ENCODE measurements at regions not wholly inside any gene's neighbourhood (a gene's known extent, or its start where the extent isn't known, plus 50 kb on each side); places are given as distances from the start of the nearest gene placed in this dataset.
A peak's percentile ranks its signal among the peaks of the same experiment; 100 is the strongest.

DNA sequence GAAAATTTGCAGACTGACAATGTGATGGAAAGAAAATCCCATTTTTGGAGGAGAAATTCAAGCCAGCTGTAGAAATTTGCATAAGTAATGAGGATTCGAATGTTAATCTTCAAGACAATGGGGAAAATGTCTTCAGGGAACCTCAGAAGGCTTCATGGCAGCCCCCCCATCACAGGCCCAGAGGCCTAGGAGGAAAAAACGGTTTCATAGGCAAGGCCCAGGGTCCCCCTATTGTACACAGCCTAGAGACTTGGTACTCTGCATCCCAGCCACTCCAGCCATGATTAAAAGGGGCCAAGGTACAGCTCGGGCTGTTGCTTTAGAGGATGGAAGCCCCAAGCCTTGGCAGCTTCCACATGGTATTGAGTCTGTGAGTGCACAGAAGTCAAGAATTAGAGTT, 303.6 kb upstream of the PCDH7 start:
- Histone ChIP-seq H3K14ac (ENCODE audit: insufficient read length) (no peak overlapping the region), H2BK5ac (ENCODE audit: low read depth, low read length) (no peak overlapping the region), H3K23me2 (ENCODE audit: low read depth, low read length) (no peaks in the 10 kb centered on the region), H2BK120ac (replicated peaks; ENCODE audit: low read depth, low read length) (no peak overlapping the region), H2AFZ (ENCODE audit: low read length) (no peak overlapping the region), H3K79me1 (ENCODE audit: low read depth, low read length) (no peaks in the 10 kb centered on the region), H2AK5ac (ENCODE audit: low read depth, low read length) (no peak overlapping the region), H3K27me3 (replicated peaks in 1 of 4; ENCODE audit: control insufficient read depth in 3 of 4, extremely low read depth in 1 of 4, insufficient read depth in 3 of 4, low read length in 3 of 4) (peaks cover 0 to 1% (median 0%) of the 10 kb centered on the region in 4 experiments; a peak in 1 of 7 replicates), H3K27ac (ENCODE audit: low read depth, low read length) (no peak overlapping the region), H4K8ac (ENCODE audit: extremely low read depth, insufficient read depth, low read length) (no peak overlapping the region), H3K36me3 (ENCODE audit: control insufficient read depth in 2 of 4, insufficient read depth in 4 of 4, low read length in 3 of 4) (no peaks in the 10 kb centered on the region), H3K18ac (ENCODE audit: extremely low read depth, low read length) (no peak overlapping the region), H4K91ac (replicated peaks; ENCODE audit: insufficient read length, low read length) (no peak overlapping the region), H4K20me1 (replicated peaks in 1 of 2; ENCODE audit: control insufficient read depth in 1 of 2, insufficient read depth in 2 of 2, low read length in 2 of 2) (no peaks in the 10 kb centered on the region), H3K23ac (ENCODE audit: insufficient read length) (no peak overlapping the region), H3K79me2 (ENCODE audit: control insufficient read depth in 1 of 2, insufficient read depth in 2 of 2, low read length in 2 of 2) (no peaks in the 10 kb centered on the region), H3K4me1 (replicated peaks in 1 of 4; ENCODE audit: control insufficient read depth in 3 of 4, insufficient read depth in 4 of 4, low read length in 3 of 4) (no peaks in the 10 kb centered on the region), H2BK12ac (ENCODE audit: low read depth, low read length) (no peak overlapping the region), H3K4ac (replicated peaks; ENCODE audit: insufficient read length, low read depth, low read length) (no peak overlapping the region), H2BK15ac (ENCODE audit: low read length) (no peak overlapping the region), H3K9me3 (ENCODE audit: insufficient read depth in 2 of 2, low read depth in 1 of 2, low read length in 1 of 2) (peaks cover 26 to 35% of the 10 kb centered on the region in 2 experiments), H3K56ac (replicated peaks; ENCODE audit: insufficient read length, low read depth, low read length) (no peak overlapping the region), H4K5ac (ENCODE audit: insufficient read length, low read depth, low read length) (no peak overlapping the region), H2BK20ac (ENCODE audit: low read length) (no peak overlapping the region), H3K4me3 (ENCODE audit: extremely low read depth in 1 of 4, insufficient read depth in 2 of 4, low read depth in 3 of 4, low read length in 4 of 4) (no peak overlapping the region), H3K9ac (replicated peaks in 1 of 4; ENCODE audit: extremely low read depth in 1 of 4, low read depth in 3 of 4, low read length in 3 of 4) (no peak overlapping the region), H3K4me2 (ENCODE audit: insufficient read depth in 1 of 2, low read depth in 2 of 2, low read length in 2 of 2) (no peak overlapping the region)
- DNase-seq (ENCODE audit: low read depth in 1 of 2, low spot score in 2 of 2) (no peak), FAIRE-seq (no peak)
- CTCF ChIA-PET (ENCODE audit: partially characterized antibody), result no interaction called here
- POLR2A ChIA-PET (ENCODE audit: partially characterized antibody), result no interaction called here
- 77% methylated on average over 3 of the region's 3 CpGs; no CpG with 5 or more reads in 1 of the 2 experiments for WGBS, 2 experiments (ENCODE audit: extremely low coverage in 1 of 2, insufficient coverage in 1 of 2, insufficient read length in 1 of 2, insufficient replicate concordance in 2 of 2, low coverage in 1 of 2, low lambda C conversion rate in 2 of 2, missing lambda C conversion rate in 1 of 2)
- no peak for TF ChIP-seq EZH2 (IDR thresholded peaks at IDR 0.05; ENCODE audit: low read depth, low read length, severe bottlenecking)
- TF ChIP-seq SUZ12 (IDR thresholded peaks at IDR 0.05; ENCODE audit: low read length), result no peak
- TF ChIP-seq JUND (IDR thresholded peaks at IDR 0.05; ENCODE audit: low read length), result no peak
- no peak for TF ChIP-seq RAD21 (IDR thresholded peaks at IDR 0.05 in 1 of 2, conservative IDR thresholded peaks at IDR 0.05 in 1 of 2; ENCODE audit: low read depth in 2 of 2, low read length in 2 of 2)
- TF ChIP-seq CBX5 (IDR thresholded peaks at IDR 0.05; ENCODE audit: low read depth, low read length), result 0 out of 2 replicates have a peak, but pooled peaks have one; percentile 46
- TF ChIP-seq RBBP5 (IDR thresholded peaks at IDR 0.05; ENCODE audit: borderline replicate concordance, low read depth, low read length), result no peak
- no peak for TF ChIP-seq HDAC6 (IDR thresholded peaks at IDR 0.05; ENCODE audit: low read depth, low read length)
